ENCODE measurements at regions not wholly inside any gene's neighbourhood (a gene's known extent, or its start where the extent isn't known, plus 50 kb on each side); places are given as distances from the start of the nearest gene placed in this dataset.
"Not testable (repeated sequence)": the region's sequence is repeated elsewhere in the genome, so short reads cannot be mapped to it uniquely, and the experiment has no call there.

- TF ChIP-seq Cebpa-rat (IDR thresholded peaks at IDR 0.05): no peak
- H4K20me1 ChIP-seq: no peaks in the 10 kb centered on the region
- no peak overlapping the region for H3K27ac ChIP-seq
- H3K27me3 ChIP-seq: no peaks in the 10 kb centered on the region
- no peak overlapping the region for H3K4me3 ChIP-seq
- H3K9me3 ChIP-seq: peaks cover 5% of the 10 kb centered on the region; the same call in 1 of the 2 replicates
- H3K4me2 ChIP-seq: no peak overlapping the region
- no peak overlapping the region for H3K9ac ChIP-seq
- H3K36me3 ChIP-seq: no peaks in the 10 kb centered on the region
- H3K4me1 ChIP-seq: peaks cover 11% of the 10 kb centered on the region
These were observed 146.8 kb downstream of the USP46 start for GRCh38 chr4:52512291-52512690.

GRCh38 chr4:52522093-52522492, 137.0 kb downstream of the USP46 start:
- not testable (repeated sequence) for H3K4me3 ChIP-seq, H3K4me2 ChIP-seq, H3K36me3 ChIP-seq, H3K4me1 ChIP-seq, H3K27me3 ChIP-seq, H3K27ac ChIP-seq, H4K20me1 ChIP-seq, H3K9me3 ChIP-seq, H3K9ac ChIP-seq

GRCh38 chr4:52529983-52530382, 129.1 kb downstream of the USP46 start:
- TF ChIP-seq Cebpa-rat (IDR thresholded peaks at IDR 0.05): no peak
- Histone ChIP-seq H3K27ac (no peak overlapping the region), H3K36me3 (no peaks in the 10 kb centered on the region), H4K20me1 (no peaks in the 10 kb centered on the region), H3K4me1 (no peaks in the 10 kb centered on the region), H3K4me3 (no peak overlapping the region), H3K9me3 (peaks cover 14% of the 10 kb centered on the region; the same call in 1 of the 2 replicates), H3K27me3 (no peaks in the 10 kb centered on the region), H3K4me2 (no peak overlapping the region), H3K9ac (no peak overlapping the region)

- H3K9ac ChIP-seq: no peak overlapping the region
- H3K4me1 ChIP-seq: no peaks in the 10 kb centered on the region
- H3K9me3 ChIP-seq: peaks cover 10% of the 10 kb centered on the region; the same call in 1 of the 2 replicates
- H3K4me3 ChIP-seq: no peak overlapping the region
- no peaks in the 10 kb centered on the region for H4K20me1 ChIP-seq
- H3K27me3 ChIP-seq: no peaks in the 10 kb centered on the region
- no peak overlapping the region for H3K4me2 ChIP-seq
- H3K27ac ChIP-seq: no peak overlapping the region
- H3K36me3 ChIP-seq: no peaks in the 10 kb centered on the region
- TF ChIP-seq Cebpa-rat (IDR thresholded peaks at IDR 0.05): no peak
These were observed 123.3 kb downstream of the USP46 start for GRCh38 chr4:52535793-52536192.
